WTC11 (cell line): ENCODE measurements at regions not wholly inside any gene's neighbourhood (a gene's known extent, or its start where the extent isn't known, plus 50 kb on each side); places are given as distances from the start of the nearest gene placed in this dataset.

Experiments used
- ATAC-seq: fragments of 200-7000 bp; cut with Tn5 transposase; 2 replicates; pipeline ENCODE4 v1.10.0; 2021; ENCODE audit warnings: mild to moderate bottlenecking, moderate library complexity
- CTCF ChIA-PET: fragments of 300-600 bp; sonication (Branson Sonifier 250); formaldehyde crosslinking; loops from one replicate; lab custom pipeline; 2021; ENCODE audit warnings: antibody characterized with exemption; lab: Charles Lee
- POLR2A ChIA-PET: fragments of 350-600 bp; sonication (Branson Sonifier 250); formaldehyde crosslinking; loops from one replicate; lab custom pipeline; 2021; ENCODE audit warnings: antibody characterized with exemption; lab: Charles Lee
- DNase-seq: peaks from one replicate; pipeline ENCODE4 v3.0.0; 2021; ENCODE audit warnings: low spot score
- H3K27ac Mint-ChIP-seq: 2 replicates; pipeline ENCODE4 v1.8.0; 2021; ENCODE audit warnings: mixed read lengths
- H3K27me3 Mint-ChIP-seq: 2 replicates; pipeline ENCODE4 v1.8.0; 2021; ENCODE audit warnings: low read depth, mild to moderate bottlenecking, moderate library complexity, mixed read lengths
- H3K36me3 Mint-ChIP-seq: 2 replicates; pipeline ENCODE4 v1.8.0; 2021; ENCODE audit warnings: mixed read lengths
- H3K4me1 Mint-ChIP-seq: 2 replicates; pipeline ENCODE4 v1.8.0; 2022; ENCODE audit warnings: mixed read lengths
- H3K4me3 Mint-ChIP-seq: 2 replicates; pipeline ENCODE4 v1.8.0; 2021; ENCODE audit warnings: mild to moderate bottlenecking, moderate library complexity, mixed read lengths
- H3K9me3 Mint-ChIP-seq: 2 replicates; pipeline ENCODE4 v1.8.0; 2021; ENCODE audit warnings: mixed read lengths
- ATF6 ChIP-seq: sonication (generic); formaldehyde crosslinking; IDR thresholded peaks from 2 replicates; pipeline ENCODE4 v1.8.1; 2023; ENCODE audit warnings: mild to moderate bottlenecking, missing genetic modification reagents
- CDX4 ChIP-seq: fragments of 250-450 bp; sonication (Bioruptor Pico); IDR thresholded peaks from 2 replicates; pipeline ENCODE4 v1.9.0; 2021; ENCODE audit warnings: moderate library complexity, mild to moderate bottlenecking, inconsistent platforms, borderline replicate concordance
- ESRRA ChIP-seq: sonication (generic); formaldehyde crosslinking; IDR thresholded peaks from 2 replicates; pipeline ENCODE4 v1.8.1; 2022; ENCODE audit warnings: mild to moderate bottlenecking, missing genetic modification reagents, borderline replicate concordance
- GTF2I ChIP-seq: fragments of 250-450 bp; sonication (Bioruptor Pico); conservative IDR thresholded peaks from 2 replicates; pipeline ENCODE4 v1.4.0; 2021; ENCODE audit warnings: mild to moderate bottlenecking
- HMGXB4 ChIP-seq: sonication (generic); formaldehyde crosslinking; IDR thresholded peaks from 2 replicates; pipeline ENCODE4 v1.8.1; 2023; ENCODE audit warnings: mild to moderate bottlenecking, moderate library complexity, missing genetic modification reagents
- JAZF1 ChIP-seq: fragments of 250-450 bp; sonication (Bioruptor Pico); IDR thresholded peaks from 2 replicates; pipeline ENCODE4 v1.9.0; 2021; ENCODE audit warnings: moderate library complexity, mild to moderate bottlenecking, inconsistent platforms
- MXD4 ChIP-seq: fragments of 250-450 bp; sonication (Bioruptor Pico); IDR thresholded peaks from 2 replicates; pipeline ENCODE4 v1.8.0; 2021; ENCODE audit warnings: mild to moderate bottlenecking, moderate library complexity, borderline replicate concordance
- NFE2L1 ChIP-seq: sonication (generic); formaldehyde crosslinking; IDR thresholded peaks from 2 replicates; pipeline ENCODE4 v1.8.1; 2023; ENCODE audit warnings: missing genetic modification reagents
- NR3C1 ChIP-seq: sonication (generic); formaldehyde crosslinking; conservative IDR thresholded peaks from 2 replicates; pipeline ENCODE4 v1.8.1; 2023; ENCODE audit warnings: low read depth, mild to moderate bottlenecking, missing genetic modification reagents
- OVOL2 ChIP-seq: fragments of 250-450 bp; sonication (Bioruptor Pico); IDR thresholded peaks from 2 replicates; pipeline ENCODE4 v1.9.0; 2021; ENCODE audit warnings: mild to moderate bottlenecking, borderline replicate concordance
- SMAD3 ChIP-seq: sonication (generic); formaldehyde crosslinking; IDR thresholded peaks from 2 replicates; pipeline ENCODE4 v1.8.0; 2022; ENCODE audit warnings: missing genetic modification reagents, mild to moderate bottlenecking, borderline replicate concordance
- TCF7 ChIP-seq: sonication (generic); formaldehyde crosslinking; IDR thresholded peaks from 2 replicates; pipeline ENCODE4 v1.8.0; 2022; ENCODE audit warnings: mild to moderate bottlenecking, low read depth, missing genetic modification reagents, moderate library complexity
- ZNF232 ChIP-seq: sonication (generic); formaldehyde crosslinking; IDR thresholded peaks from 2 replicates; pipeline ENCODE4 v1.8.0; 2022; ENCODE audit warnings: mild to moderate bottlenecking, missing genetic modification reagents
- ZNF416 ChIP-seq: fragments of 250-450 bp; sonication (Bioruptor Pico); IDR thresholded peaks from 2 replicates; pipeline ENCODE4 v1.9.0; 2021; ENCODE audit warnings: mild to moderate bottlenecking, inconsistent platforms
- ZNF423 ChIP-seq: fragments of 250-450 bp; sonication (Bioruptor Pico); IDR thresholded peaks from 2 replicates; pipeline ENCODE4 v2.1.2; 2022; ENCODE audit warnings: mild to moderate bottlenecking, moderate library complexity
- TF ChIP-seq, protein P1 (sequence below): fragments of 250-450 bp; sonication (Bioruptor Pico); IDR thresholded peaks from 2 replicates; pipeline ENCODE4 v1.9.0; 2021; ENCODE audit warnings: mild to moderate bottlenecking, borderline replicate concordance
- TF ChIP-seq, protein P2 (sequence below): sonication (generic); formaldehyde crosslinking; IDR thresholded peaks from 2 replicates; pipeline ENCODE4 v1.8.1; 2022; ENCODE audit warnings: mild to moderate bottlenecking, missing genetic modification reagents, moderate library complexity, borderline replicate concordance
- TF ChIP-seq, protein P3 (sequence below): sonication (generic); formaldehyde crosslinking; conservative IDR thresholded peaks from 2 replicates; pipeline ENCODE4 v1.8.1; 2022; ENCODE audit warnings: mild to moderate bottlenecking, missing genetic modification reagents
- TF ChIP-seq, protein P4 (sequence below): fragments of 250-450 bp; sonication (Bioruptor Pico); conservative IDR thresholded peaks from 2 replicates; pipeline ENCODE4 v1.9.0; 2021; ENCODE audit warnings: mild to moderate bottlenecking
- TF ChIP-seq, protein P5 (sequence below): sonication (generic); formaldehyde crosslinking; IDR thresholded peaks from 2 replicates; pipeline ENCODE4 v1.8.0; 2022; ENCODE audit warnings: mild to moderate bottlenecking, missing genetic modification reagents

- TF ChIP-seq, protein P1, sequence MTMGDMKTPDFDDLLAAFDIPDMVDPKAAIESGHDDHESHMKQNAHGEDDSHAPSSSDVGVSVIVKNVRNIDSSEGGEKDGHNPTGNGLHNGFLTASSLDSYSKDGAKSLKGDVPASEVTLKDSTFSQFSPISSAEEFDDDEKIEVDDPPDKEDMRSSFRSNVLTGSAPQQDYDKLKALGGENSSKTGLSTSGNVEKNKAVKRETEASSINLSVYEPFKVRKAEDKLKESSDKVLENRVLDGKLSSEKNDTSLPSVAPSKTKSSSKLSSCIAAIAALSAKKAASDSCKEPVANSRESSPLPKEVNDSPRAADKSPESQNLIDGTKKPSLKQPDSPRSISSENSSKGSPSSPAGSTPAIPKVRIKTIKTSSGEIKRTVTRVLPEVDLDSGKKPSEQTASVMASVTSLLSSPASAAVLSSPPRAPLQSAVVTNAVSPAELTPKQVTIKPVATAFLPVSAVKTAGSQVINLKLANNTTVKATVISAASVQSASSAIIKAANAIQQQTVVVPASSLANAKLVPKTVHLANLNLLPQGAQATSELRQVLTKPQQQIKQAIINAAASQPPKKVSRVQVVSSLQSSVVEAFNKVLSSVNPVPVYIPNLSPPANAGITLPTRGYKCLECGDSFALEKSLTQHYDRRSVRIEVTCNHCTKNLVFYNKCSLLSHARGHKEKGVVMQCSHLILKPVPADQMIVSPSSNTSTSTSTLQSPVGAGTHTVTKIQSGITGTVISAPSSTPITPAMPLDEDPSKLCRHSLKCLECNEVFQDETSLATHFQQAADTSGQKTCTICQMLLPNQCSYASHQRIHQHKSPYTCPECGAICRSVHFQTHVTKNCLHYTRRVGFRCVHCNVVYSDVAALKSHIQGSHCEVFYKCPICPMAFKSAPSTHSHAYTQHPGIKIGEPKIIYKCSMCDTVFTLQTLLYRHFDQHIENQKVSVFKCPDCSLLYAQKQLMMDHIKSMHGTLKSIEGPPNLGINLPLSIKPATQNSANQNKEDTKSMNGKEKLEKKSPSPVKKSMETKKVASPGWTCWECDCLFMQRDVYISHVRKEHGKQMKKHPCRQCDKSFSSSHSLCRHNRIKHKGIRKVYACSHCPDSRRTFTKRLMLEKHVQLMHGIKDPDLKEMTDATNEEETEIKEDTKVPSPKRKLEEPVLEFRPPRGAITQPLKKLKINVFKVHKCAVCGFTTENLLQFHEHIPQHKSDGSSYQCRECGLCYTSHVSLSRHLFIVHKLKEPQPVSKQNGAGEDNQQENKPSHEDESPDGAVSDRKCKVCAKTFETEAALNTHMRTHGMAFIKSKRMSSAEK (CRISPR knock-in tag) = no peak
- TF ChIP-seq, protein P2, sequence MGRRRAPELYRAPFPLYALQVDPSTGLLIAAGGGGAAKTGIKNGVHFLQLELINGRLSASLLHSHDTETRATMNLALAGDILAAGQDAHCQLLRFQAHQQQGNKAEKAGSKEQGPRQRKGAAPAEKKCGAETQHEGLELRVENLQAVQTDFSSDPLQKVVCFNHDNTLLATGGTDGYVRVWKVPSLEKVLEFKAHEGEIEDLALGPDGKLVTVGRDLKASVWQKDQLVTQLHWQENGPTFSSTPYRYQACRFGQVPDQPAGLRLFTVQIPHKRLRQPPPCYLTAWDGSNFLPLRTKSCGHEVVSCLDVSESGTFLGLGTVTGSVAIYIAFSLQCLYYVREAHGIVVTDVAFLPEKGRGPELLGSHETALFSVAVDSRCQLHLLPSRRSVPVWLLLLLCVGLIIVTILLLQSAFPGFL (CRISPR knock-in tag) = no peak
- TF ChIP-seq ZNF416 = no peak
- no peak for TF ChIP-seq ESRRA (CRISPR knock-in tag)
- no peak for TF ChIP-seq ZNF423 (CRISPR knock-in tag)
- TF ChIP-seq NFE2L1 (CRISPR knock-in tag) = no peak
- no peak for TF ChIP-seq JAZF1 (CRISPR knock-in tag)
- TF ChIP-seq TCF7 (CRISPR knock-in tag) = no peak
- TF ChIP-seq ATF6 (CRISPR knock-in tag) = no peak
- no peak for TF ChIP-seq OVOL2 (CRISPR knock-in tag)
Observed at GRCh38 chr20:24291014-24291413, 178.4 kb upstream of the SYNDIG1 start (continued).

GRCh38 chr20:24289737-24290481 is 179.5 kb upstream of the SYNDIG1 start:
- Mint-ChIP-seq H3K4me3 (no peak overlapping the region), H3K27ac (peak overlapping the region; percentile 10; the same call in 1 of the 2 replicates), H3K4me1 (peaks cover 9% of the 10 kb centered on the region), H3K9me3 (peaks cover 8% of the 10 kb centered on the region), H3K36me3 (no peaks in the 10 kb centered on the region), H3K27me3 (peaks cover 6% of the 10 kb centered on the region)
- POLR2A ChIA-PET = no interaction called here
- DNase-seq = no peak
- TF ChIP-seq SMAD3 (CRISPR knock-in tag) (no peak), GTF2I (CRISPR knock-in tag) (no peak)
- TF ChIP-seq, all 79 proteins: peak for 0
- CTCF ChIA-PET = no interaction called here
- ATAC-seq = peak; percentile 69

DNA sequence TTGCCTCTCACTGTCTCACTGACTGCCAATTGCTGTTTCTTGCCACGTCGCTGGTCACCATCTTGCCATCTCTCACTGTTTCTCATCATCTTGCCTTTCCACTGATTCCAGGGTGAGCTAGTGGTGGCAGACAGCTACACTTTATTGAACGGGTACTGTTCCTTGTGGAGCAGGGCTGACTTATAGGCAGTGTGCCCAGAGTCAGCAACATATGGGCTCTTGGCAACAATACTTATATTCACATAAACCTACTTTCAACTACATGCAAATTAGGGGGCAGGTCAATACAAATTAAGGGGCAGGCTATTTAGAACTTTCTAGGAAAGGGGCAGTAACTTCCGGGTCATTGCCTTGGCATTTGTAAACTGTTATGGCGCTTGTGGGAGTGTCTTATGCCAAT is 186.2 kb upstream of the SYNDIG1 start:
- POLR2A ChIA-PET = no interaction called here
- CTCF ChIA-PET = no interaction called here
- no peak for DNase-seq
- no peak for ATAC-seq
- peaks cover 8% of the 10 kb centered on the region for H3K9me3 Mint-ChIP-seq
- H3K36me3 Mint-ChIP-seq = no peaks in the 10 kb centered on the region
- H3K27me3 Mint-ChIP-seq = peaks cover 3% of the 10 kb centered on the region
- H3K27ac Mint-ChIP-seq = no peak overlapping the region
- no peaks in the 10 kb centered on the region for H3K4me1 Mint-ChIP-seq
- no peak overlapping the region for H3K4me3 Mint-ChIP-seq
- TF ChIP-seq, protein P3, sequence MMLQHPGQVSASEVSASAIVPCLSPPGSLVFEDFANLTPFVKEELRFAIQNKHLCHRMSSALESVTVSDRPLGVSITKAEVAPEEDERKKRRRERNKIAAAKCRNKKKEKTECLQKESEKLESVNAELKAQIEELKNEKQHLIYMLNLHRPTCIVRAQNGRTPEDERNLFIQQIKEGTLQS (CRISPR knock-in tag) = no peak
- TF ChIP-seq, protein P4, sequence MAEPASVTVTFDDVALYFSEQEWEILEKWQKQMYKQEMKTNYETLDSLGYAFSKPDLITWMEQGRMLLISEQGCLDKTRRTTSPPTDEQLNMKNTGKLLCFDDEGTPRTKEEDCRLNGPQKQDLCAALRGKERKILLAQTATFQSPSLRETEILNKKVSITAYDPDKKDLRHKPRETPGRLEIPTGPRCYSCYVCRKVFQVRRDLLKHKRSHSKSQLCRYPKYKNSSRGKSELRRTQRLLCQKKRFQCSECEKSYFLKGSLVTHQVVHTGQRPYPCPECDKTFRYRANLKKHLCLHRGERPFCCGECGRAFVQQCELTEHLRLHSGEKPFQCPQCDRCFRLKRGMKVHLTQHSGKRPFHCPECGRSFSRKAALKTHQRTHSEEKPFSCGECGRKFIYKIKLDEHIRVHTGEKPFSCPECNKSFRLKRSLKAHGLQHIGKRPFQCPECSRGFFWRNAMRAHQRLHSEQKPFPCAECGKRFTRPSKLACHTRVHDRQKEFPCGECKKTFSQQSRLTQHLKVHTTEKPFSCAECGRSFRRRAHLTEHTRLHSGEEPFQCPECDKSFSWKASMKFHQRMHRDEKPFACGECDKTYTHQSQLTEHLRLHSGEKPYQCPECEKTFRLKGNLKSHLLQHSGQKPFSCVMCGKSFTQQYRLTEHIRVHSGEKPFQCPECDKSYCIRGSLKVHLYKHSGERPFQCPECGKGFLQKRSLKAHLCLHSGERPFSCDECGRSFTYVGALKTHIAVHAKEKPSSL = no peak
- no peak for TF ChIP-seq HMGXB4 (CRISPR knock-in tag)
- no peak for TF ChIP-seq ZNF232
- TF ChIP-seq CDX4 (CRISPR knock-in tag) = no peak
- TF ChIP-seq, protein P5, sequence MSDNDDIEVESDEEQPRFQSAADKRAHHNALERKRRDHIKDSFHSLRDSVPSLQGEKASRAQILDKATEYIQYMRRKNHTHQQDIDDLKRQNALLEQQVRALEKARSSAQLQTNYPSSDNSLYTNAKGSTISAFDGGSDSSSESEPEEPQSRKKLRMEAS = no peak
- no peak for TF ChIP-seq GTF2I (CRISPR knock-in tag)
- TF ChIP-seq NR3C1 (CRISPR knock-in tag) = no peak
- no peak for TF ChIP-seq MXD4 (CRISPR knock-in tag)
